Hematopoietic multipotent progenitor cell treated with erythropoietin and hydrocortisone succinate and interleukin-3 and kit ligand, for 17 days (in vitro differentiated cells): ENCODE measurements at regions not wholly inside any gene's neighbourhood (a gene's known extent, or its start where the extent isn't known, plus 50 kb on each side); places are given as distances from the start of the nearest gene placed in this dataset.
"Not testable (repeated sequence)": the region's sequence is repeated elsewhere in the genome, so short reads cannot be mapped to it uniquely, and the experiment has no call there.

ENCODE experiments used
- DNase-seq: peaks from one replicate; pipeline ENCODE4 v3.0.0-alpha.2; 2015; ENCODE audit warnings: low spot score

DNA sequence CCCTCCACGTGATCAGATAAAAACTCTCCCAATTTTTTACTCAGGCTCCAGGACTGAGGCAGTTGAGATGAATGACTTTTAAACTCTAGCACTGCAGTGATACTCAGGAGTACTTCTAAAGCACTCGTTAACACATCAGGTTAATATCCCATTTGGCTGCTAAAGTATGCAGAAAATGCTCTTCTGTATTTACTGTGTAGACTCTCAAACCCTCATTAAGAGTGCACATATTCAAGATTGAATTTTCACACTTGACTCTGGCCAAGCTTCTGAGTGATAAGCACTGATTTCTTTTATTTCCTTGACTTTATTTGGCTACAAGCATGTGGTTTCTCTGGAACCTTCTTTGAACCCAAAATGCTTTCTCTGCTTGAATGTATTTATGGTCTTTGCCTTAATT is 392.3 kb upstream of the NECTIN3 start:
- no peak for DNase-seq

DNA sequence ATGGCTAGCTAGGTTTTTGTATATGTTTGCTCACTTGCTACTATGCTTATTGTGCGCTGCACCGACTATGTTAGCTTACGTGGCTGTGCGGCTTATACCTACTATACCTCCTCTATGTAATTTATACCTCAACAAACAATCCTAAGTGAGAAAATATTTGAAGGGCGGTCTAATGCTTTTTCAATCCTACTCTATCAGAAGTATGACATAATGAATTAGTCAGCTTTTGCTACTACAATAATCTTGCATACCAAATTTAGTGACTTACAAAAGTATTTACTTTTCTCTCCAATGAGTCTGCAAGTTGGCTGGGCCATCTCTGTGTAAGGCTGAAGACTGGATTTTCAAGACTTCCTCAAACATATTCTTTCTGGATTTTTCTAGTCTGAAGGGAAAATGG is 391.2 kb upstream of the NECTIN3 start:
- DNase-seq: no peak

DNA sequence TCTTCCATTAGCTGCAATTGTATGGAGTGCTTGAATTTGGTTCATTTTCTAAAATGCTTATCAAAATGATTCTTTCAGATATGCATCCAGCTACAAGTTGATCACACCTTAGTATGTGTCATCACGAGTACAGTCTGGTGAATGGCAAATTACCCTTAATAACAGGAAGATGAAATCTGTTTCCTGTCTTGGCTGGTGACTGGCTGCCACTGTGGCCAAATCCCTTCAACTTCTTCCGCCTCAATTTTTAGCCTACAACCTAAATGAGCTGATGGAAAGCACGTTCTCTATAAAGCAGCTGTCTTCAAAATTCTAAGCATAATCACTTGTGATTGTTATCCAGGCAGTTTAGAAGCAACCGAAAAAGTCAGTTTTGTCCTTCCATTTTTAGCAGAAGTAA is 387.1 kb upstream of the NECTIN3 start:
- DNase-seq: no peak

DNA sequence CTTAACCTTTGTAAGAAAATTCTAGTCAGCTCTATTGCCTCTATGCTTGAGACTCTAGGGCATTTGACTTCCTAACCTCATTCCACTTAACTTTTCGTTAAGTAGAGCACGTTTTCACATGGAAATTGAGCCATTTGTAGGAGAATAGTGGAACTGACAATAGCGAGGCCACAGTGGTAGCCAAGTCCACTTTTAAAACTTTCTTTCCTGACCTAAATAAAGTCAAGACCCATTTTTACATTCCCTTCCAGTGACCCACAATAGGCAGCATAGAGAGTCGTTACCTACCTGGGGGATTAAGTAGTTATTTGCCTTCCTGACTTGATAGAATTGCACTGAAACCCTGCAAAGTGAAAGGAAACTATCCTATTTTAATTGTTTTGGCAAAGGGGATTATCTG is 386.0 kb upstream of the NECTIN3 start:
- no peak for DNase-seq

DNA sequence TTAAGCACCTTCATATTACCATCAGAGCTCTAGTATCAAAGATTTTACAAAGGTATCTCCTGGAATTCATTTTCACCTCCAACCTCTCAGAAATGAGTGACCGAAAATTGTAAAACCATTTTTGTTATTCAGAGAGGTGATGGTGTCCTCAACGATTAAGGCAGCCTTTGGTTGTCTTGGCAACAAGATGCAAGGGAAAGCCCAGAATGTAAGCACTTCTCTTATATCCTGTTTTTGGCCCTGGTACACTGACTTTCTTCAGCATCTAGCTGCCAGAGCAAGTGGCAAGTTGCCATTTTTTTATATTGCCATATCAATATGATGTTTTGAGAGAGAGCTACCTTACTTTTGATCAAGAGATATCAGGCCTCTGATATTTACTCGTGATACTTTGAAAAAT is 384.9 kb upstream of the NECTIN3 start:
- DNase-seq: no peak

- no peak for DNase-seq
Observed at GRCh38 chr3:110687138-110687537, 384.5 kb upstream of the NECTIN3 start.

DNA sequence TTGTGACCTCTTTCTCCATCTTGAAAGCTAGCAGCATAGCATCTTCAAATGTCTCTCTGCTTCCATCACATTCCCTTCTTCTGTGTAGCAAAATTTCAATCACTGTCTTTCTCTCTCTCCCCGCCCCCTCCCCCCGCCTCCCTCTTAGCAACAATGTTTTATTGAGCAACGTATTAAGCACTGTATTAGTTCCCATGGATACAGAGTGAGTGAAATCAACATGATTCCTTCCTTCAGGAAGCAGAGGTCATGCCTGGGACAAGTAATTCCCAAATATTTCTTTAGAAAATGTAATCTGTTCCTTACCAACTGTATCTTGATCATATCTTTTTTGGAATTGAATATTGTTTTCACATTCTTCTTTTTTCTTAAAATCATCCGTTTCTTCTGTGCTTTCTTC is 373.7 kb upstream of the NECTIN3 start:
- DNase-seq: no peak

- not testable (repeated sequence) for DNase-seq
Observed at GRCh38 chr3:110704332-110704731, 367.3 kb upstream of the NECTIN3 start.

DNA sequence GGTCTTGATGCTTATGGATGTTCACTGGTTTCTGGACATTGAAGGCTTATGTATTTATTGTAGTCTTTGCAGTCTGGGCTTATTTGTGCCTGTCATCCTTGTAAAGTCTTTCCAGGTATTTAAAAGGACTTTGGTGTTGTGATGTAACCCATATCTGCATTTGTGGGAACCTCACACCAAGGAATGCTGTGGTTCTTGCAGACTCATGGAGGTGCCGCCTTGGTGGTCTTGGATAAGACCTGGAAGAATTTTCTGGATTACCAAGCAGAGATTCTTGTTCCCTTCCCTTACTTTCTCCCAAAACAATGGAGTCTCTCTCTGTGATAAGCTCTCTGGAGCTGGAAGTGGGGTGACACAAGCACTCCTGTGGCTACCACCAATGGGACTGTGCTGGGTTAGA is 363.5 kb upstream of the NECTIN3 start:
- DNase-seq: no peak

DNA sequence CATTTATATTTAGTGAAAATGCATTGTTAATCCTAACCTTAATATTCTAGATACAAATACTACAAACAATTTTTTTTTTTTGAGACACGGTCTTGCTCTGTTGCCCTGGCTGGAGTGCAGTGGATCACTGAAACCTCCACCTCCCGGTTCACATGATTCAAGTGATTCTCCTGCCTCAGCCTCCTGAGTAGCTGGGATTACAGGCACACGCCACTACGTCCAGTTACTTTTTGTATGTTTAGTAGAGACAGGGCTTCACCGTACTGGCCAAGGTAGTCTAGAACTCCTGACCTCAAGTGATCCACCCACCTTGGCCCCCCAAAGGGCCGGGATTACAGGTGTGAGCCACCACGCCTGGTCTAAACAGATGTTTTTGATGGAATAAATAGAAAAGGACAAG is 361.5 kb upstream of the NECTIN3 start:
- no peak for DNase-seq

- DNase-seq: no peak
Observed at GRCh38 chr3:110710603-110711002, 361.0 kb upstream of the NECTIN3 start.

DNA sequence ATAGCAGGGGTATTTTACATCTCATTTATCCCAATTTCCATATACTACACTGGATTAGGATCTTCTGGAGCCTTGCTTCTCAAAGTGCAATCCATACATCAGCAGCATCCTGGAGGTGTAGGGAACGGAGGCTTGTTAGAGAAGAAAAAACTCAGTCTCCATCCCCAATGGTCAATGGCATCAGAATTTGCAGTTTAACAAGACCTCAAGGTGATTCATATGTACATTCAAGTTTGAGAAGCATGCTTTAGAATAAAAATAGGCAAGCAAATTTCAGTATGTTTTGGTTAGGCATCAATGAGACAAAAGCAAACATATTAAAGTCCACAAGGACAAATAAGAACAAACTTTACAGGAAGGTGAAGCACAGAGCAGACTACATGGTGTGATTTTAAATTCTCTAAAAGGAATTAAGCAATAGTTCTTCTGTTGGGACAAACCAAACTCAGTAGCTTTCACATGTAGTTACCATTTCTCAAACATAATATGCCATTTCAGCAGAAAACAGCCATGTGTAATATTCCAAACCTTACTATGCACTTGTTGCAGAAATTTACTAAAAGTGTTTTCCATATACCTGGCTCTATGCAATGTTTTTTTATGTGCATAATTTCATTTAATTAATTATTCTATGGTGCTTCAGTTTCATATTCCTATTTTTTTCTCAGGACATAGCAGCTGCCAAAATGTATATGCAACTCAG is 360.3 kb upstream of the NECTIN3 start:
- DNase-seq: no peak

DNA sequence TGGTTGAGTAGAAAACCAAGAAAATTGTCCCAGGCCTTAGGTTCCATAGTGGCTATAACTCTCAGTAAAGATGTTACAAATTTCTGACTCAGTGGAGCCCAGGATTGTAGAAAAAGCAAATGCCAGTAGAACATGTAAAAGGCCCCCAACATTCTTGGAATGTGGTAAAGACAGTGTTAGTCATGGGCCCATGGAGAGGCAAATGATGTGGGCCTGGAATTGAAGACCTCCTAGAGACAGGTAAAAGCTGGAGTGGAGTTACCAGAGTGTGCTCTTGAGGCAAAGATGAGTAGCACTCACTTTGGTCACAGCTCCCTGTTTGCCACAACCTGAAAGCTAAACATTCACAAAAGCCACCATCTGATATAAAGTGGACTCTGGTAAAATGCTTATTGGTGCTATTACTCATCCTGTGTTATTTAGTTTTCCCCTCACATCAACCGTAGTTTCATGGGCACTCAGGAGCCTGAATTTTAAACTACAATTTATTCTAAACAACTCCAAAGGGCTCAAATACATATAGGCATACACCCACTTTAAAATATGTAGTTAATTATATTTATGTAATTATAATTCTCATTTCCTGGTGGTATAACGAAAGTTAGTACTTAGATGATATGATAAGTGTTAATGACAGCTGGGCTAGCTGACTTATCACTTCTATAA is 359.6 kb upstream of the NECTIN3 start:
- no peak for DNase-seq

GRCh38 chr3:110727056-110727455 is 344.6 kb upstream of the NECTIN3 start:
- DNase-seq: no peak

- no peak for DNase-seq
Observed at GRCh38 chr3:110731148-110731547, 340.5 kb upstream of the NECTIN3 start.

DNA sequence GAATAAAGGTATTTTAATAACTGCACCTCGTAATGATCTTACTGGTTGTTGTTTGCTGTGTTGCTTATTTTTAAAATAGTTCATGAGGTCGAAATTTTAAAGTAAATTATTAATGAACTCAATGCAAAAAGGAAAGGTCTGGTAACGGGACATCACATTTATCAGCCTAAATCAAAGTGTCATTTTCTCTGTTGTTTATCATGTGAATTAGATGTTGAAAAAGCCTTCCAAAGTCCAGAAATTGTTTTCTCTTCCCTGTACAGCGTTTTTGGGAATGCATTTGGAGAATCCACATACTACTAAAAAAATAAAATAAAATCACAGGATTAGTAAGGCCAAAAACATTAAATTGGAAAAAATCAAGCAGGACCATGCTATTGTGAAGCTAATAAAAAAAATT is 339.2 kb upstream of the NECTIN3 start:
- no peak for DNase-seq

- DNase-seq: no peak
Observed at GRCh38 chr3:110733045-110733444, 338.6 kb upstream of the NECTIN3 start.

DNA sequence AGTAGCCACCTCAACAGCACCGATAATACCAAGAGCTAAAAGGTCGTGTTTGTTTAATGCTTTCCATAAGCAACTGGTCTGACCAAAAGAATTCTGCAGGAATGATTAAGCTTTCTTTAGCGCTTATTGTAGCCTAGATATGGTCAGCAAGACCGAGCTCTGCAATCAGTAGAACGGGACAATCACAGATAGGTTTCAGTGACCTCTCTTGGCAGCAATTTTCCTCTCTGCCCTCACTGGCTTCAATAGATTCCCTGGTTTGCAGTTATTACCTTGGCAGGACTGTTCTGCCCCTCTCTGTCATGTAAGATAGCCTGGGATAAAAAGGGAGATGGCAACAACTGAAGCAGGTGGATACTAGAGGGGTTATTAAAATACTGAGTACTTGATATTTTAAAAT is 337.1 kb upstream of the NECTIN3 start:
- no peak for DNase-seq

DNA sequence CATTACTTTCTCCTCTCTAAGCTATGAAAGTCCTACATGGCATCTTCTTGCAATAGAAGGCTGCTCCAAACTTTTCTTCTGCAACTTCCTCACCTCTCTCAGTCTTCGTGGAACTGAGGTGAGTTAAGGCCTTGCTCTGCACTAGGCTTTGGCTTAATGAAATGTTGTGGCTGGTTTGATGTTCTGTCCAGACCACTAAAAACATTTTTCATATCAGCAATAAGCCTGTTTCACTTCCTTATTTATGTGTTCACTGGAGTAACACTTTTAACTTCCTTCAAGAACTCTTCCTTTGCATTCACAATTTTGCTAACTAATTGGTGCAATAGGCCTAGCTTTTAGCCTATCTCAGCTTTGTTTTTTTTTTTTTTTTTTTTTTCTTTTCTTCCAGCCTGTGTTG is 335.3 kb upstream of the NECTIN3 start:
- no peak for DNase-seq

GRCh38 chr3:110738531-110738930 is 333.1 kb upstream of the NECTIN3 start:
- no peak for DNase-seq

DNA sequence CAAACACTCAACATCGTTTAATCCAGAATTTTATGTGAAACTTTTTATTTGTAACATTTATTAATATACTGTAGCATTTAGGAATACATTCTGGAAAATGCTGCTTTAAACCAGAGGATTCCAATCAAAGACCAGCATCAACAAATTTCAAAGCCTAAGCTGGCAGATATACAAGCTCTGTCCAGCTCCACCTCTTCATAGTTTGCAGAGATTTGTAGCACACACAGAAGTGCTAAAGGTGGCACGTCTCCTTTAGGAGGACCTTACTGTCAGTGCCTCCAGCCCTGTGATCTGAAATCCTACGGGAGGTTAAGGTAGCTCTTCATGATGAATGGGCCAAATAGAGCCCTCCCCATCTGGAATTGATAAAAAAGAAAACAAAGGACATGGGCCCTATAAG is 329.7 kb upstream of the NECTIN3 start:
- no peak for DNase-seq

GRCh38 chr3:110743202-110743601 is 328.4 kb upstream of the NECTIN3 start:
- no peak for DNase-seq

DNA sequence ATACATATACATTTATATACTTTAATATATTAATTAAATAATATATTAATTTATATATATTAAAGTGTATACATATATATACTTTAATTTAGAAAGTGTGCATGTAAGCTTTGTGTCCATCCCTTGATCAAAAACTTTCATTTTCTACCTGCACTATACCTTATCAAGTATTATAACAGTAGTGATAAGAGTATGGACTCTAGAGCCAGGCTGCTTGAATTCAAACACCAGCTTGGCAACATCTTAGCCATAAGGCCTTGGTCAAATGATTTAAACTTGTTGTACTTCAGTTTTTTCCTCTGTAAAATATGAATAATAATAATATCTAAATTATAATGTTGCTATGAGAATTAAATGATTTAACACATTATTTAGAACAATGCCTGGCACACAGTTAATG is 327.6 kb upstream of the NECTIN3 start:
- no peak for DNase-seq

GRCh38 chr3:110744723-110745122 is 326.9 kb upstream of the NECTIN3 start:
- no peak for DNase-seq
